ENCODE measurements at regions not wholly inside any gene's neighbourhood (a gene's known extent, or its start where the extent isn't known, plus 50 kb on each side); places are given as distances from the start of the nearest gene placed in this dataset.

- peak; percentile 6 for DNase-seq
Observed at GRCh38 chr2:155368934-155369333, 670.4 kb downstream of the KCNJ3 start.

- DNase-seq = no peak
Observed at GRCh38 chr2:155364766-155365165, 666.3 kb downstream of the KCNJ3 start.

- DNase-seq = no peak
Observed at GRCh38 chr2:155363349-155363888, 664.9 kb downstream of the KCNJ3 start.

DNA sequence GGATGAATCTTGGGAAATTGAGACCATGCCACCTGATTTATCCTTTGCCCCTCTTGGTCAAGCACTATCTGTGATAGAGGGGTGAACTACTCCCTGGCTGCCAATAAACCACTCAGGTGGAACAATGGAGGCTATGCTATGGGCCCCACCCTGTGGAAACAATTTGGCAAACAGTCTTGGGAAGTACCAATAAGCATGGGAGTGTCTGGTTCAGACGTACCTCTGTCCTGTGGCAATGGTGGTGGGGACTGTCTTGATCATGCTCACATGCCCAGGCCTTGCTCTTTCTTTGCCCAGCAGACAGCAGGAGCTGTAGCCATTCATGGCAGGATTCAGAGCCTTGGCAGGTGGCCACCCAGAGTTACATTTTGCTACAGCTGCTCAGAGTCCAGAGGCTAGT lies 658.7 kb downstream of the KCNJ3 start:
- DNase-seq = no peak

- DNase-seq = no peak
Observed at GRCh38 chr2:155356250-155356649, 657.8 kb downstream of the KCNJ3 start.

- DNase-seq = no peak
Observed at GRCh38 chr2:155350783-155351580, 652.5 kb downstream of the KCNJ3 start.

DNA sequence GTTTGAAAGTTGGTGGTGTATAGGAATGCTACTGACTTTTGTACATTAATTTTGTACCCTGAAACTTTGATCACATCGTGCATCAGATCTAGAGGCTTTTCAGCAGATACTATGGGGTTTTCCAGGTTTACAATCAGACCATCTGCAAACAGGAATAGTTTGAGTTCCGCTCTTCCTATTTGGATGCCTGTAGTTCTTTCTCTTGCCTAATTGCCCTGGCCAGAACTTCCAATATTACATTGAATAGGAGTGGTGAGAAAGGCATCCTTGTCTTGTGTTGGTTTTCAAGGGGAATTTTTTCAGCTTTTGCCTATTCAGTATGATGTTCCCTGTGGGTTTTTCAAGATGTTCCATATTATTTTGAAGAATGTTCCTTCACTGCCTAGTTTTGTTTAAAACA lies 633.5 kb downstream of the KCNJ3 start:
- no peak for DNase-seq

GRCh38 chr2:155320236-155320635 lies 621.7 kb downstream of the KCNJ3 start:
- DNase-seq = no peak

GRCh38 chr2:155318710-155319109 lies 620.2 kb downstream of the KCNJ3 start:
- no peak for DNase-seq

DNA sequence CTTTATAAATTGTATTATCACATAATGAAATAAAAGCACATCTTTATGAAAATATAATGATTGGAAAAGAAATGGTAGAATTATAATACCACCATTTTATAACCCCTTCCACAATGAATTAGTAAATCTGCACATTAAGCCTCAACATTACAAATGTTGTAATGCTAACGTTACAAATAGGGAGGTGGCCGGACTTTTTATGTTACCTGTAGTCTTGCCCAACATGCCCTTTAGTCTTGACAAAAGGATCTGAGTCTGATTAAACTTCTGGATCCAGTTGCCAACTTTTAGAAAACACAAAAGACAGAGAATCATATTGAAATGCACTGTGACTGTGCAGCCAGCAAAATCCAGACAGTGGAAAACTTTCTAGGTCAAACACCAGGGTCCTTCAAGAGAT lies 617.3 kb downstream of the KCNJ3 start:
- DNase-seq = no peak

- peak; percentile 43 for DNase-seq
Observed at GRCh38 chr2:155310589-155310988, 612.1 kb downstream of the KCNJ3 start.

DNA sequence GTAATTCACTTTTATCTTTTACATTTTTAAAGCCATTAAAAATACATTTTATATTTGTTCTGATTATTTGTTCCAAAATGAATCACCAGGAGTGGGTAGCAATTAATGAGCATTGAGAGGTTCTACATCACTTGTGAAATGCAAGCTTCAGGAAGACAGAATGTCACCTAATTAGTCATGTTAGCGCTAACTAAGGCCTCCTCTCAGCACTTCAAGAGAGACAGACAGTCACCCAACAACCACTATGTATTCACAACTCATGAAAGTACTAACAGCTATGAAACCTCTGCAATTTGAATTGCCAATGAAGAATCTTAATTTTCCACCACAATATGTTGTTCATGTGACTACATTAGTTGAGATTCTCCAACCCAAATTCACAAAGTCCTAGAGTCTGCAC lies 611.0 kb downstream of the KCNJ3 start:
- no peak for DNase-seq

DNA sequence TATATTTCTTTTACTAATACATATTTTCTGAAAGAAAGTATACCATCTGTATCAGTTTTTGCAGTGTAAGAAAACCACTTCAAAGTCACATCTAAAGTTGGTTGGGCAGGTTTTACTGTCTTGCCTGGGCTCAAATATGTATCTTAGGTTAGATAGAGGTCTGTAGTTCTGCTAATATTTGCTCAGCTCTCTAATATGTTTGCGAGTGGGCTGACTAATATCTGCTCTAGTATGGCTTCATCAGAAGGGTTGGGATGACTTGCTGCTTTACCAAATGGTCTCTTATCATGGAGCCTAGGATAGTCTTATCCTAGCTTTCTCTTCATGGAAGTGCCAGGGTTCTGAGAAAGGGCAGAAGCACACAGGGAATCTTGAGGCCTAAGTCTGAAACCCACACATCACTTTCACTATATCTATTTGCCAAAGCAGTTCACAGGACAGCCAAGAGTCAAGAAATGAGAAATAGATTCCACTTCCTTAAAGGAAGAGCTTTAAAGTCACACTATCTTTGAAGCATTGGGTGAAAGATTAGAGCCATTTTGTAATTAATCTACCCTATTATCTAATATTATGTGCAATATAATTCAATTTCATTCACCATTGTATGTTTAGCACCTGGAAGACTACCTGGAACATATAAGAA lies 610.0 kb downstream of the KCNJ3 start:
- no peak for DNase-seq

- DNase-seq = no peak
Observed at GRCh38 chr2:155301221-155301620, 602.7 kb downstream of the KCNJ3 start.

DNA sequence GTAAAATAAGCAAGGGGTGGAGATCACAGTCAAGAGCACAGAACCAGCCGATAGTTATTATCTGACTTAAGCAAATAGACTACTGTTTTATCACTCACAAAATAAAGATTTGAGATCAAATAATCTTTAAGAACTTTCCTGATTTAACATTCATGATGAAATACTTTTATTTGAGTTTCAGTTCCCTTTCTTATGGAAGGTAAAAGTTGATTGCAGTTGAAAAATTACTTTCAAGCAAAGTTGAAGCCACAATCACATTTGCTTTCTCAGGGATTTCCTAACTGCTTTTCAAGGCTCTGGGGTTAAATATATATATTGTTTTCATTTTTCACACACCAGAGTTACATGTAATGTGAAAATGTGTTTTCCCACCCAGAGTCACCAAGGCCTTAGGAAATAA lies 599.5 kb downstream of the KCNJ3 start:
- DNase-seq = no peak

DNA sequence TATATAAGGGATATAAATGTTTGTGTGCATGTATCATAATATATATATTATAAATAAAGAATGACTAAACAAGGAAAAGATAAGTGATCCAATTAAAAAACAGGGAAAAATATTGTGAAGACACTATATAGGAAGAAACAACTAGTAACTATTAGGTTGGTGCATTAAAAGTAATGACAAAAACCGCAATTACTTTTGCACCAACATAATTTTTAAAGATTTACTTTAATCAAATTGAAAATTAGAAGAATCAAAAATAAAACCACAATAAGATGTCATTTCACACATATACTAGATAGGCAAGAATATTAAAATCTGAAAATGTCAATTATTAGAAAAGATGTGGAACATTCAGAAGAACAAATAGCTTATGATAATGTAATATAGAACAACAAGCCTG lies 595.9 kb downstream of the KCNJ3 start:
- no peak for DNase-seq

DNA sequence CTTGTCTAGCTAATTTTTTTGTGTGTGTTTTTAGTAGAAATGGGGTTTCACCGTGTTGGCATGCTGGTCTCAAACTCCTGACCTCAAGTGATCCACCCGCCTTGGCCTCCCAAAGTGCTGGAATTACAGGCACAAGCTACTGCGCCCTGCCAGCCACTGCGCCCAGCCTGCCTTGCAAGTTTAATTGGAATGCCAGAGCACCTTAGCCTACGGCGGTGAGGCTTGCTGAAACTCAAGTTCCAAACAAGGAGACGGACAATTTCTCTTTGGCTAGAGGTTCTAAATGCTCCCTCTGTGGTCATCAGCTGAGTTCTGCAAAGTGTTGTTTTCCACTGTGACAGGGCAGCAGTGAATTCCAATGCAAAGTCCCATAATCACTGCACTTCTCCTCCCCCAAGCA lies 583.4 kb downstream of the KCNJ3 start:
- DNase-seq = no peak

DNA sequence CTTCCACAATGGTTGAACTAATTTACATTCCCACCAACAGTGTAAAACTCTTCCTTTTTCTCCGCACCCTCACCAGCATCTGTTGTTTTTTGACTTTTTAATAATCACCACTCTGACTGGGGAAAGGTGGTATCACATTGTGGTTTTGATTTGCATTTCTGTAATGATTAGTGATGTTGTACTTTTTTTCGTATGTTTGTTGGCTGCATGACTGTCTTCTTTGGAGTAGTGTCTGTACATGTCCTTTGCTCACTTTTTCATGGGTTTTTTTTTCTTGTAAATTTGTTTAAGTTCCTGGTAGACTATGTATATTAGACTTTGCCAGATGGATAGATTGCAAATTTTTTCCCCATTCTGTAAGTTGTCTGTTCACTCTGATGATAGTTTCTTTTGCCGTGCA lies 574.8 kb downstream of the KCNJ3 start:
- DNase-seq = no peak

GRCh38 chr2:155266583-155266982 lies 568.1 kb downstream of the KCNJ3 start:
- DNase-seq = no peak

DNA sequence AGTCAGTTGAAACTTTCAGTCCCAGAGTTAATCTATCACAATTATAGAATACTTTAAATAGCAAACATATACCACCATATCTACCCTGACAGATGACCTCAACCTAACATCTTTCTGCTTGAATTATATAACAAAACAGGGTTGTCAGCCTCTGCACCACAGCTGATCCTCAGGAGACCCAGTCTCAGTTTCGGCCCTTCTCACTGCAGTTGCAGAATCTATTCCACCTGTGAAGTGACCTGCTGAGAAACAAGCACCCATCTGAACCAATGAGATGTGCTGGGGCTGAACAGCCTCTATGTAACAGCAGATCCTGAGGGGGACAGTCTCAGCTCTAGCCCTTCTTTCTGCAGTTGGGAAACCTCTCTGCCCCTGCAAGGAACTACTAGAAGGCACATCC lies 567.6 kb downstream of the KCNJ3 start:
- no peak for DNase-seq

DNA sequence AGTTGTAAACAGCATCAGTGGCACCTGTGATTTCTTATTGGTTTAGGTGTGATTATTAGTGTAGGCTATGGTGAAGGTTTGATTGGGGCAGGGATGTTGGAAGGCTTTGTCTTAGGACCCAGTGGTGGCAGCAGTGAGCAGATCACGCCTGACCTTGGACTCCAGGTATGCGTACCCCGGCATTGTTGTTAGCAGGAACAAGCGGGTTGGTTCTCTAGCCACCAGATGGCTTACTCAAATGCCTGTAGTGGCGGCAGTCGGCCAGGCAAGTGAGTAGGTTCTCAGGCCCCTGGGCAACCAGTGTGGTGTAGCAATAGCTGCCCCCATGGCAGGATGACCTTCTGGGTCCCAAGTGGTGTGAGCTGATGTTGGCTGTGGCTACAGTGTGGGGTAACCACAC lies 558.3 kb downstream of the KCNJ3 start:
- DNase-seq = no peak

DNA sequence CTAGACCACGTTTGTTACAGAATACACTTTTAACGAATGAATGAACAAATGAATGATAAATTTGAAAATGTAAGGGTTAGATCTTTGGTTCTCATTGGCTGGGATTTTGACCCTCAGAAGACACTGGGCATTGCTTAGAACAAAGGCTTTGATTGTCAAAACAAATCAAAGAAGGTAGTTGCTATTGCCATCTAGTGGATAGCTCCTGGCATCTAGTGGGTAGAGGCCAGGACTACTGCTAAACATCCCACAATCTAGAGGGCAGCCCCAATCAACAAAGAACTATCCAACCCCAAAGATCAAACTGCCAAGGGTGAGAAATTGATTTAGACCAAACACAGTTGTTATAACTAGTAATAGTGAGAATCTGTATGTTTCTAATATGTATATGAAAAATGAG lies 552.3 kb downstream of the KCNJ3 start:
- DNase-seq = peak; percentile 48

DNA sequence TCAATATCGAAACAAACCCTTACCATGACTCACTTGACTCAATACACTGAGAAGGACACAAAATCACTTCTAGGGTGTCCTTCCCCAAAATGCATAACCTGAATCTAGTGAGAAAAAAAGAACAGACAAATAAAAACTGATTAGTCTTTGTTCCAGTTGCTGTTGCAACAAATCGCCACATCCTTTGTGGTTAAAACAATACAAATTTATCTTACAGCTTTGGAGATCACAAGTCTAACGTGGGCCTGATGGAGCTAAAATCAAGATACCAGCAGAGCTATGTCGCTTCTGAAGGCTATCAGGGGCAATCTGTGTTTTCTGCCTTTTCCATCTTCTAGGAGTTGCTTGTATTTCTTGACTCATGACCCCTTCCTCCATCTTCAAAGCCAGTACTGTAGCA lies 541.7 kb downstream of the KCNJ3 start:
- DNase-seq = no peak

- DNase-seq = no peak
Observed at GRCh38 chr2:155235710-155236109, 537.2 kb downstream of the KCNJ3 start.

All from midbrain (tissue), 1 donor.